Endothelial cell of umbilical vein (primary cell): ENCODE measurements at regions not wholly inside any gene's neighbourhood (a gene's known extent, or its start where the extent isn't known, plus 50 kb on each side); places are given as distances from the start of the nearest gene placed in this dataset.

ENCODE experiments used
- BruUV-seq: library from RNA; stranded (reverse); fragments of 400-500 nt; replicated peaks from 2 replicates; lab custom pipeline; 2021; lab: Mats Ljungman, UMichigan
- CTCF ChIA-PET: fragments of 300-600, 350-600 bp; sonication (Branson Sonifier 250); formaldehyde crosslinking; loops from one replicate; lab custom pipeline; 2021; ENCODE audit warnings: antibody characterized with exemption, inconsistent platforms; lab: Charles Lee
- POLR2A ChIA-PET: fragments of 300-600, 350-600 bp; sonication (Branson Sonifier 250); formaldehyde crosslinking; loops from one replicate; lab custom pipeline; 2021; ENCODE audit warnings: antibody characterized with exemption, inconsistent platforms; lab: Charles Lee
- DNase-seq: peaks from one replicate; pipeline ENCODE4 v3.0.0-alpha.2; 2011; ENCODE audit warnings: low read depth, low spot score
- FAIRE-seq: peaks from 2 replicates; lab custom pipeline; 2011; peaks lifted over from hg19 to GRCh38; lab: Jason Lieb, UNC
- H2AFZ ChIP-seq: 2 replicates; pipeline ENCODE4 v1.6.0; 2012; ENCODE audit warnings: low read depth, low read length, control low read depth, inconsistent platforms
- H3K27ac ChIP-seq: 2 replicates; pipeline ENCODE4 v1.5.1; 2011; ENCODE audit warnings: low read depth, mild to moderate bottlenecking, control low read depth, low read length, moderate library complexity; ENCODE audit not compliant: insufficient read depth
- H3K27me3 ChIP-seq, 2 experiments: 2 replicates each; pipeline versions ENCODE4 v1.6.0 to v1.6.1; 2011; ENCODE audit warnings: low read length in 2 of 2, mixed read lengths in 1 of 2; ENCODE audit not compliant: control insufficient read depth in 2 of 2, insufficient read depth in 2 of 2
- H3K36me3 ChIP-seq, 2 experiments: 2 replicates in 1 of 2; 3 replicates in 1 of 2; pipeline ENCODE4 v1.5.1; 2011; ENCODE audit warnings: low read length in 2 of 2, mild to moderate bottlenecking in 1 of 2, moderate library complexity in 1 of 2; ENCODE audit not compliant: control insufficient read depth in 2 of 2, insufficient read depth in 2 of 2; ENCODE audit errors: extremely low read depth in 1 of 2
- H3K4me1 ChIP-seq: 3 replicates; pipeline ENCODE4 v1.5.1; 2011; ENCODE audit warnings: mild to moderate bottlenecking, low read length; ENCODE audit not compliant: control insufficient read depth, insufficient read depth; ENCODE audit errors: extremely low read depth
- H3K4me2 ChIP-seq: 2 replicates; pipeline ENCODE4 v1.6.1; 2011; ENCODE audit warnings: low read length, control low read depth, mixed read lengths; ENCODE audit not compliant: insufficient read depth
- H3K4me3 ChIP-seq, 3 experiments: fragments of 200-600 bp in 1 of 3; sonication (generic), shearing (Covaris generic) in 1 of 3; replicated peaks in 1 of 3; 2 replicates each; pipeline ENCODE4 v1.5.1; 2011 to 2016; ENCODE audit warnings: control low read depth in 3 of 3, low read length in 3 of 3, mild to moderate bottlenecking in 2 of 3, inconsistent platforms in 1 of 3, low read depth in 1 of 3, moderate library complexity in 1 of 3; ENCODE audit not compliant: insufficient read depth in 1 of 3
- H3K79me2 ChIP-seq: 2 replicates; pipeline ENCODE4 v1.6.0; 2012; ENCODE audit warnings: low read length, inconsistent platforms; ENCODE audit not compliant: control insufficient read depth, insufficient read depth
- H3K9ac ChIP-seq: replicated peaks from 2 replicates; pipeline ENCODE3; 2011; ENCODE audit warnings: low read length, control low read depth; ENCODE audit not compliant: insufficient read depth; ENCODE audit errors: extremely low read depth
- H3K9me1 ChIP-seq: replicated peaks from 3 replicates; pipeline ENCODE4 v1.6.0; 2011; ENCODE audit warnings: mild to moderate bottlenecking, low read length; ENCODE audit not compliant: control insufficient read depth, insufficient read depth; ENCODE audit errors: extremely low read depth
- H3K9me3 ChIP-seq: replicated peaks from 2 replicates; pipeline ENCODE4 v1.5.1; 2012; ENCODE audit warnings: low read length, inconsistent platforms; ENCODE audit not compliant: control insufficient read depth, insufficient read depth
- H4K20me1 ChIP-seq: replicated peaks from 2 replicates; pipeline ENCODE3; 2011; ENCODE audit warnings: mild to moderate bottlenecking, low read length; ENCODE audit not compliant: control insufficient read depth, insufficient read depth; ENCODE audit errors: extremely low read depth
- CTCF ChIP-seq, 2 donors: IDR thresholded peaks; 1 replicate in 1 of 2; 2 replicates in 1 of 2; pipeline ENCODE4 v1.5.1; 2011; ENCODE audit warnings: low read length in 2 of 2, mild to moderate bottlenecking in 2 of 2, moderate library complexity in 2 of 2, control low read depth in 1 of 2, inconsistent platforms in 1 of 2, low read depth in 1 of 2; ENCODE audit not compliant: insufficient read depth in 1 of 2; ENCODE audit errors: extremely low read depth in 1 of 2
- EZH2 ChIP-seq: IDR thresholded peaks from 2 replicates; pipeline ENCODE4 v1.6.1; 2012; ENCODE audit warnings: borderline replicate concordance, low read depth, mild to moderate bottlenecking, moderate library complexity, low read length, inconsistent platforms; ENCODE audit not compliant: severe bottlenecking
- FOS ChIP-seq: IDR thresholded peaks from 2 replicates; pipeline ENCODE4 v1.6.1; 2011; ENCODE audit warnings: mild to moderate bottlenecking, low read length, moderate library complexity, borderline replicate concordance; ENCODE audit not compliant: insufficient read depth
- GATA2 ChIP-seq: IDR thresholded peaks from 2 replicates; pipeline ENCODE4 v1.7.0; 2011; ENCODE audit warnings: low read depth, mild to moderate bottlenecking, moderate library complexity, mixed read lengths, low read length; ENCODE audit not compliant: insufficient read length, insufficient read depth
- JUN ChIP-seq: IDR thresholded peaks from 2 replicates; pipeline ENCODE4 v1.6.1; 2011; ENCODE audit warnings: borderline replicate concordance, low read depth; ENCODE audit not compliant: insufficient read length, insufficient read depth
- MAX ChIP-seq: IDR thresholded peaks from 2 replicates; pipeline ENCODE4 v1.6.1; 2011; ENCODE audit not compliant: insufficient read depth, insufficient read length
- MYC ChIP-seq: IDR thresholded peaks from one replicate; pipeline ENCODE4 v1.6.1; 2011; ENCODE audit warnings: mild to moderate bottlenecking, low read depth, low read length
- POLR2A ChIP-seq: IDR thresholded peaks from 2 replicates; pipeline ENCODE4 v1.6.1; 2012; ENCODE audit warnings: low read depth, mild to moderate bottlenecking, control low read depth, low read length
- POLR2AphosphoS5 ChIP-seq: IDR thresholded peaks from 2 replicates; pipeline ENCODE4 v1.6.1; 2012; ENCODE audit warnings: low read depth, mild to moderate bottlenecking, control low read depth, low read length, moderate library complexity; ENCODE audit not compliant: insufficient read depth
- dilution Hi-C: fragments of 300-500 bp; cut with MboI; formaldehyde crosslinking; loops from one replicate; pipeline ENCODE4 v1.15.0; 2019; ENCODE audit warnings: low sequenced_read_pairs; ENCODE audit not compliant: extremely low pct_ligation_motif_present
- intact Hi-C: fragments of 100-400 bp; cut with micrococcal nuclease; formaldehyde crosslinking; loops from one replicate; pipeline ENCODE4 v1.10.0; 2022

- H3K9me3 ChIP-seq = no peaks in the 10 kb centered on the region
- no peak overlapping the region for H2AFZ ChIP-seq
- no peak overlapping the region for H3K4me3 ChIP-seq
- H3K9me1 ChIP-seq = no peaks in the 10 kb centered on the region
- no peak for TF ChIP-seq FOS
- TF ChIP-seq MYC = no peak
- TF ChIP-seq MAX = no peak
- no peak for TF ChIP-seq EZH2
- no peak for TF ChIP-seq POLR2AphosphoS5
- no peak for TF ChIP-seq POLR2A
- no peak for TF ChIP-seq JUN
- TF ChIP-seq CTCF (IDR thresholded peaks at IDR 0.05; ENCODE audit: extremely low read depth in 1 of 2, insufficient read depth in 1 of 2, low read depth in 1 of 2, low read length in 2 of 2) = no peak
- TF ChIP-seq GATA2 = no peak
- intact Hi-C loops = no loop called here
- H3K27me3 ChIP-seq = no peaks in the 10 kb centered on the region
- no peaks in the 10 kb centered on the region for H3K36me3 ChIP-seq
- no peaks in the 10 kb centered on the region for H3K79me2 ChIP-seq
- no peaks in the 10 kb centered on the region for H4K20me1 ChIP-seq
- POLR2A ChIA-PET = no interaction called here
- CTCF ChIA-PET = no interaction called here
- FAIRE-seq (no peak), DNase-seq (peak; percentile 47)
- no peak overlapping the region for H3K9ac ChIP-seq
- no peak overlapping the region for H3K27ac ChIP-seq
- no peaks in the 10 kb centered on the region for H3K4me1 ChIP-seq
- dilution Hi-C loops = no loop called here
- BruUV-seq = no TSS peak
- no peak overlapping the region for H3K4me2 ChIP-seq
Measured at GRCh38 chr1:66476774-66477173, 57.2 kb upstream of the SGIP1 start.
